ENCODE measurements at regions not wholly inside any gene's neighbourhood (a gene's known extent, or its start where the extent isn't known, plus 50 kb on each side); places are given as distances from the start of the nearest gene placed in this dataset.

DNA sequence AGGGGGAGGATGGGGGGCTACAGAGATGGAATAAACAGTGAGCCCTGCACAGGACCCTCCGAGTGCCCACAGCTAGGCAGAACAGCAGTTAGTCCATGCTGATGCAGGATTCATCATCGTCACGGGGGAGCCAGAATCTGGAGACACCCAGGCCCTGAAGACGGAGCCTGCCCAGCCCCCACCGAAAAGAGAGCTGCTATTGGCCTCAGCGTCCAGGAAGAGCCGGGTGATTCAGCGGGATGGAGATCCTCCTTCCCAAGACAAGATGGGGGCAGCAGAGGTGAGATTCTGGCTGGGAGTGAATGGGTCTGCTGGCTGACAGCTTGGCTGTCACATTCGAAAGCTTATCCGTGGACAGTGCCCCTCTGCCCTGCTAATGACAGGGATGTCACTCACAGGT, 133.6 kb upstream of the CRHR1 start:
- TF ChIP-seq CTCF (IDR thresholded peaks at IDR 0.05) (no peak), POLR2A (IDR thresholded peaks at IDR 0.05) (no peak), POLR2AphosphoS5 (IDR thresholded peaks at IDR 0.05) (no peak), EP300 (IDR thresholded peaks at IDR 0.05; ENCODE audit: low read depth) (no peak)

Measured in transverse colon (tissue), 4 donors.